Neural progenitor cell (in vitro differentiated cells): ENCODE measurements at regions not wholly inside any gene's neighbourhood (a gene's known extent, or its start where the extent isn't known, plus 50 kb on each side); places are given as distances from the start of the nearest gene placed in this dataset.

Experiments
- EZH2 ChIP-seq: fragments of 200-600 bp; sonication (generic); IDR thresholded peaks from 2 replicates; pipeline ENCODE4 v1.6.1; 2017; ENCODE audit warnings: antibody characterized with exemption, mild to moderate bottlenecking, moderate library complexity
- EZH2phosphoT487 ChIP-seq: fragments of 200-600 bp; sonication (generic); IDR thresholded peaks from 2 replicates; pipeline ENCODE4 v1.6.1; 2017; ENCODE audit warnings: antibody characterized with exemption
- TF ChIP-seq, protein P1 (sequence below): fragments of 200-600 bp; sonication (generic); IDR thresholded peaks from 2 replicates; pipeline ENCODE4 v1.5.1; 2017; ENCODE audit warnings: antibody characterized with exemption, mild to moderate bottlenecking

DNA sequence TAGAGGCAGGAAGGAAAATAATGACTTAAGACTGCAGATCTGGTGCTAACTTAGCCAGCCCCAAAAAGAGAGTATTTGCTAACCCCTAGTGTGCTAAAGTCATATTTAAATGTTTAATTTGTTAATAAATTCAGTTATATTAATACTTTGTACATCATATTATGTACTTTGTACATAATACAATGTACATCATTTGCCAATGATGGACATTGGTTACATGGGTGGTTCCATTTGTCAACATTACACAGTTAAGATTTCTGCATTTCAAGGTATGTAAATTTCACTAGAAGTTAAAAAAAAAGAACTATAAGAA, 63.9 kb upstream of the PIM1 start:
- TF ChIP-seq EZH2phosphoT487, result no peak
- TF ChIP-seq, protein P1, sequence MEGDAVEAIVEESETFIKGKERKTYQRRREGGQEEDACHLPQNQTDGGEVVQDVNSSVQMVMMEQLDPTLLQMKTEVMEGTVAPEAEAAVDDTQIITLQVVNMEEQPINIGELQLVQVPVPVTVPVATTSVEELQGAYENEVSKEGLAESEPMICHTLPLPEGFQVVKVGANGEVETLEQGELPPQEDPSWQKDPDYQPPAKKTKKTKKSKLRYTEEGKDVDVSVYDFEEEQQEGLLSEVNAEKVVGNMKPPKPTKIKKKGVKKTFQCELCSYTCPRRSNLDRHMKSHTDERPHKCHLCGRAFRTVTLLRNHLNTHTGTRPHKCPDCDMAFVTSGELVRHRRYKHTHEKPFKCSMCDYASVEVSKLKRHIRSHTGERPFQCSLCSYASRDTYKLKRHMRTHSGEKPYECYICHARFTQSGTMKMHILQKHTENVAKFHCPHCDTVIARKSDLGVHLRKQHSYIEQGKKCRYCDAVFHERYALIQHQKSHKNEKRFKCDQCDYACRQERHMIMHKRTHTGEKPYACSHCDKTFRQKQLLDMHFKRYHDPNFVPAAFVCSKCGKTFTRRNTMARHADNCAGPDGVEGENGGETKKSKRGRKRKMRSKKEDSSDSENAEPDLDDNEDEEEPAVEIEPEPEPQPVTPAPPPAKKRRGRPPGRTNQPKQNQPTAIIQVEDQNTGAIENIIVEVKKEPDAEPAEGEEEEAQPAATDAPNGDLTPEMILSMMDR, result no peak
- no peak for TF ChIP-seq EZH2
